ENCODE measurements at regions not wholly inside any gene's neighbourhood (a gene's known extent, or its start where the extent isn't known, plus 50 kb on each side); places are given as distances from the start of the nearest gene placed in this dataset.

DNA sequence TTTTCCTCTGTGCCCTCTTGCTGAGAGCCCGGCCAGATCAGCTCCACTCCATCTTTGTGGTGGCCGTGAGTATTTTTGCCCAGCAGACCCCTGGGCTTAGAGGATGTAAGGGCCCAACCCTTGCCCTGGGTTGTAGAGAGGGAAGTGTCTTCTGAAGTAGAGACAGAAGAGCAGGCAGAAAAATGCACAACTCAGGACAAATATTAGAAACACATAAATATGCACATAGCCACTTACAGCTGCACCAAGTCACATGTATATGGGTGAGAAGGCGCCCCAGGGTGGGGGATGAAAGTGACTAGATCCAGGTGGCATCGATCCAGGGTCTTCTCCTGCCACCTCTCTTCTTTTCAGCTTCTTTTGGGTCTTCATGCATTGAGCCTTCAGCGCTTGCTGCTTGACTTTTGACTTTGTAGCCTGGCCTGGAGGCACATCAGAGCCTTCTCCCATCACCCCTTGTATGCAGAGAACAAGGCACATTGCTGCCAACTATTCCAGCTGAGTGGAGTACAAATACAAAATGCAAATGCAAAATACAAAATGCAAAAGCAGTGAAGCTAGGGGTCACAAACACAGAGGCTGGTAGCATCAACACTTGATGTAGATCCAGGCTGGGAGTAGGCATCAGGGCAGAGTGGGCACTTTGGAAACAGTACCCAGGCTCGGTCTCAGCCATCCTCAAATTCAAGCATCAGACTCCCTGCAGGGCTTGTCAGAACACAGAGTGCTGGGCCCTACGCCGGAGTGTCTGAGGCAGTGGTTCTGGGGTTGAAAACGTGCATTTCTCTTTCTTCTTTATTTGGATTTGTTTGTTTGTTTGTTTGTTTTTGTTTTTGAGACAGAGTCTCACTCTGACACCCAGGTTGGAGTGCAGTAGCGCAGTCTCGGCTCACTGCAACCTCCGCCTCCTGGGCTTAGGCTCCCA lies 133.0 kb downstream of the ASB7 start:
- ATAC-seq (no peak), DNase-seq (ENCODE audit: low read depth, low spot score) (no peak)
- H3K4me2 ChIP-seq (ENCODE audit: low read length): no peak overlapping the region
- ChIA-PET POLR2A (no interaction called here), CTCF (no interaction called here), RAD21 (ENCODE audit: low non-redundant PET in 1 of 2, low total read pairs in 2 of 2, uncharacterized antibody in 2 of 2, unreplicated experiment in 2 of 2) (no interaction called here)
- H3K4me1 ChIP-seq (ENCODE audit: control insufficient read depth in 1 of 2, insufficient read depth in 2 of 2, low read length in 2 of 2): peaks cover 17 to 55% of the 10 kb centered on the region in 2 experiments
- no peaks in the 10 kb centered on the region for H4K20me1 ChIP-seq (ENCODE audit: insufficient read depth)
- no peak overlapping the region for H2AFZ ChIP-seq (ENCODE audit: low read depth, low read length, poor library complexity, severe bottlenecking)
- no peak overlapping the region for H3K9ac ChIP-seq (ENCODE audit: low read length)
- peaks cover 0 to 6% of the 10 kb centered on the region in 2 experiments; a peak in 1 of 4 replicates for H3K9me3 ChIP-seq (ENCODE audit: control insufficient read depth in 1 of 2, insufficient read depth in 1 of 2, low read depth in 1 of 2, low read length in 2 of 2)
- no peak overlapping the region for H3K4me3 ChIP-seq (replicated peaks in 1 of 2; ENCODE audit: low read depth in 1 of 2, low read length in 2 of 2)
- no peaks in the 10 kb centered on the region for H3K36me3 ChIP-seq (ENCODE audit: control insufficient read depth in 1 of 2, insufficient read depth in 2 of 2, low read length in 2 of 2)
- no TSS peak for BruUV-seq (replicated peaks)
- no peak for TF ChIP-seq ZNF274 (IDR thresholded peaks at IDR 0.05; ENCODE audit: low read depth, low read length)
- TF ChIP-seq EZH2phosphoT487 (IDR thresholded peaks at IDR 0.05; ENCODE audit: borderline replicate concordance): no peak
- no peak for TF ChIP-seq POLR2AphosphoS5 (IDR thresholded peaks at IDR 0.05; ENCODE audit: low read depth, low read length)
- no peak for TF ChIP-seq CEBPB (IDR thresholded peaks at IDR 0.05; ENCODE audit: low read depth)
- no peak overlapping the region for H3K27ac ChIP-seq (ENCODE audit: low read depth, low read length)
- H3K9me2 ChIP-seq (ENCODE audit: insufficient read depth): no peaks in the 10 kb centered on the region
- intact Hi-C loops (cut with micrococcal nuclease): loop anchor here (1.0 kb wide), 1 partner anchor 138 kb away; no protein-coding TSS in a partner anchor
- H3K27me3 ChIP-seq (ENCODE audit: insufficient read depth, low read length): no peaks in the 10 kb centered on the region
- H3K79me2 ChIP-seq (ENCODE audit: insufficient read depth, low read length): no peaks in the 10 kb centered on the region

DNA sequence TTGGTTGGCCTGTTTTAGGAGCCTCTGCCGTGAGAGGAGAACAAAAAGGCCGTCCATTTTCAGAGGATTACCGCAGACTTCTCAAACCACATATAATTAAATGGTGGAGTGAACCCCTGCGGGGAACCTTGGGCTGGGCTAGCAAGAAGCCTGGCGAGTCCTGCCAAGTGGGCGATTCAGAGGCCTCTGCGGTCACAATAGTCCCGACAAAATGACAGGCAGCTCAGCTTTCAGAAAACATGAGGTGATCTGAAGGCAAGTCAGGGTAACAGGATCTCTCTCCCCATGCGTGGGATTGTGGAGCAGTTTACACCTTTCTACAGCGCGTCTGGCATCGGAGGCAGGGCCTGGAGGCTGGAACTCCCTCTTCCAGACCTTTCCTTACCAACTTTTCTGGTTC lies 134.8 kb downstream of the ASB7 start:
- DNase-seq (ENCODE audit: low read depth, low spot score): no peak
- TF ChIP-seq RAD21 (IDR thresholded peaks at IDR 0.05; ENCODE audit: low read depth): no peak
- TF ChIP-seq CEBPB (IDR thresholded peaks at IDR 0.05; ENCODE audit: low read depth): no peak
- TF ChIP-seq EGR1 (IDR thresholded peaks at IDR 0.05; ENCODE audit: low read depth): no peak
- TF ChIP-seq YY1 (IDR thresholded peaks at IDR 0.05; ENCODE audit: extremely low read depth, insufficient replicate concordance, low read depth, low read length): no peak
- no peak for TF ChIP-seq ELF1 (IDR thresholded peaks at IDR 0.05; ENCODE audit: borderline replicate concordance, low read depth)
- TF ChIP-seq JUND (IDR thresholded peaks at IDR 0.05): no peak
- TF ChIP-seq EZH2phosphoT487 (IDR thresholded peaks at IDR 0.05; ENCODE audit: borderline replicate concordance): no peak
- TF ChIP-seq SP1 (IDR thresholded peaks at IDR 0.05; ENCODE audit: low read depth): no peak
- no peak for TF ChIP-seq ATF3 (IDR thresholded peaks at IDR 0.05)
- TF ChIP-seq, protein P1, sequence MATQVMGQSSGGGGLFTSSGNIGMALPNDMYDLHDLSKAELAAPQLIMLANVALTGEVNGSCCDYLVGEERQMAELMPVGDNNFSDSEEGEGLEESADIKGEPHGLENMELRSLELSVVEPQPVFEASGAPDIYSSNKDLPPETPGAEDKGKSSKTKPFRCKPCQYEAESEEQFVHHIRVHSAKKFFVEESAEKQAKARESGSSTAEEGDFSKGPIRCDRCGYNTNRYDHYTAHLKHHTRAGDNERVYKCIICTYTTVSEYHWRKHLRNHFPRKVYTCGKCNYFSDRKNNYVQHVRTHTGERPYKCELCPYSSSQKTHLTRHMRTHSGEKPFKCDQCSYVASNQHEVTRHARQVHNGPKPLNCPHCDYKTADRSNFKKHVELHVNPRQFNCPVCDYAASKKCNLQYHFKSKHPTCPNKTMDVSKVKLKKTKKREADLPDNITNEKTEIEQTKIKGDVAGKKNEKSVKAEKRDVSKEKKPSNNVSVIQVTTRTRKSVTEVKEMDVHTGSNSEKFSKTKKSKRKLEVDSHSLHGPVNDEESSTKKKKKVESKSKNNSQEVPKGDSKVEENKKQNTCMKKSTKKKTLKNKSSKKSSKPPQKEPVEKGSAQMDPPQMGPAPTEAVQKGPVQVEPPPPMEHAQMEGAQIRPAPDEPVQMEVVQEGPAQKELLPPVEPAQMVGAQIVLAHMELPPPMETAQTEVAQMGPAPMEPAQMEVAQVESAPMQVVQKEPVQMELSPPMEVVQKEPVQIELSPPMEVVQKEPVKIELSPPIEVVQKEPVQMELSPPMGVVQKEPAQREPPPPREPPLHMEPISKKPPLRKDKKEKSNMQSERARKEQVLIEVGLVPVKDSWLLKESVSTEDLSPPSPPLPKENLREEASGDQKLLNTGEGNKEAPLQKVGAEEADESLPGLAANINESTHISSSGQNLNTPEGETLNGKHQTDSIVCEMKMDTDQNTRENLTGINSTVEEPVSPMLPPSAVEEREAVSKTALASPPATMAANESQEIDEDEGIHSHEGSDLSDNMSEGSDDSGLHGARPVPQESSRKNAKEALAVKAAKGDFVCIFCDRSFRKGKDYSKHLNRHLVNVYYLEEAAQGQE (IDR thresholded peaks at IDR 0.05; ENCODE audit: low read depth): no peak
- TF ChIP-seq MAX (IDR thresholded peaks at IDR 0.05): no peak
- TF ChIP-seq TCF7L2 (IDR thresholded peaks at IDR 0.05; ENCODE audit: borderline replicate concordance, extremely low read depth, insufficient read depth, insufficient read length): no peak
- TF ChIP-seq POLR2AphosphoS5 (IDR thresholded peaks at IDR 0.05; ENCODE audit: low read depth, low read length): no peak
- no peak for TF ChIP-seq ZNF274 (IDR thresholded peaks at IDR 0.05; ENCODE audit: low read depth, low read length)
- no peak for TF ChIP-seq EZH2 (IDR thresholded peaks at IDR 0.05)
- no peak for TF ChIP-seq SIN3A (IDR thresholded peaks at IDR 0.05; ENCODE audit: low read depth)

More for the DNA sequence above, 134.8 kb downstream of the ASB7 start:
- Histone ChIP-seq H3K27me3 (ENCODE audit: insufficient read depth, low read length) (no peaks in the 10 kb centered on the region), H3K4me1 (ENCODE audit: control insufficient read depth in 1 of 2, insufficient read depth in 2 of 2, low read length in 2 of 2) (peaks cover 16 to 43% of the 10 kb centered on the region in 2 experiments), H3K4me2 (ENCODE audit: low read length) (no peak overlapping the region), H3K9me3 (ENCODE audit: control insufficient read depth in 1 of 2, insufficient read depth in 1 of 2, low read depth in 1 of 2, low read length in 2 of 2) (peaks cover 0 to 6% of the 10 kb centered on the region in 2 experiments; a peak in 1 of 4 replicates), H3K9me2 (ENCODE audit: insufficient read depth) (no peaks in the 10 kb centered on the region), H3K9ac (ENCODE audit: low read length) (no peak overlapping the region), H2AFZ (ENCODE audit: low read depth, low read length, poor library complexity, severe bottlenecking) (no peak overlapping the region), H3K27ac (ENCODE audit: low read depth, low read length) (no peak overlapping the region), H3K4me3 (replicated peaks in 1 of 2; ENCODE audit: low read depth in 1 of 2, low read length in 2 of 2) (no peak overlapping the region), H3K79me2 (ENCODE audit: insufficient read depth, low read length) (no peaks in the 10 kb centered on the region), H3K36me3 (ENCODE audit: control insufficient read depth in 1 of 2, insufficient read depth in 2 of 2, low read length in 2 of 2) (no peaks in the 10 kb centered on the region), H4K20me1 (ENCODE audit: insufficient read depth) (no peaks in the 10 kb centered on the region)
- ChIA-PET CTCF (interaction anchor here (1.0 to 2.3 kb wide), 4 partner anchors 12 to 271 kb away, joined by 3 to 14 read pairs (median 3); no protein-coding TSS in a partner anchor), POLR2A (interaction anchor here (1.7 kb wide), 1 partner anchor 15 kb away, joined by 4 read pairs; no protein-coding TSS in a partner anchor), RAD21 (ENCODE audit: low non-redundant PET in 1 of 2, low total read pairs in 2 of 2, uncharacterized antibody in 2 of 2, unreplicated experiment in 2 of 2) (no interaction called here)
- intact Hi-C loops (cut with micrococcal nuclease): no loop called here
- no peak for ATAC-seq
- BruUV-seq (replicated peaks): no TSS peak
